ENCODE measurements at regions not wholly inside any gene's neighbourhood (a gene's known extent, or its start where the extent isn't known, plus 50 kb on each side); places are given as distances from the start of the nearest gene placed in this dataset.

DNA sequence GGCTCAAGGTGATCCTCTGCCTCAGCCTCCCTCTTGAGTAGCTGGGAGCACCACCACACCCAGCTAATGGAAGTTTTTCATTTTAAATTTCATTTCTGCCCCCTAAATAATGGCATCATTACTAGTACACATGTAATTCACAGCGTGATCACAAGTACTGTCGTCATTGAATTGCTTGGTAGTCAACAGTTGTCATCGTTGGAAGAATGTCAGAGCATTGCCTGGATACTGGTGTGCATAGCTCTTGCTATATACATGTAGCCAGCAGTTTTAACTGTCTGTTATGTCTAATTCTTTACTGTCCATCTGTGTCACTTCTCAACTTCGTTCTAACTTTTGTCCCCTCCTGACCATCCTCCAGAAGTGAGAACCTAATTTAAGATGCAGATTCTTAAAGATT lies 62.1 kb downstream of the CRPPA start:
- TF ChIP-seq, protein P1, sequence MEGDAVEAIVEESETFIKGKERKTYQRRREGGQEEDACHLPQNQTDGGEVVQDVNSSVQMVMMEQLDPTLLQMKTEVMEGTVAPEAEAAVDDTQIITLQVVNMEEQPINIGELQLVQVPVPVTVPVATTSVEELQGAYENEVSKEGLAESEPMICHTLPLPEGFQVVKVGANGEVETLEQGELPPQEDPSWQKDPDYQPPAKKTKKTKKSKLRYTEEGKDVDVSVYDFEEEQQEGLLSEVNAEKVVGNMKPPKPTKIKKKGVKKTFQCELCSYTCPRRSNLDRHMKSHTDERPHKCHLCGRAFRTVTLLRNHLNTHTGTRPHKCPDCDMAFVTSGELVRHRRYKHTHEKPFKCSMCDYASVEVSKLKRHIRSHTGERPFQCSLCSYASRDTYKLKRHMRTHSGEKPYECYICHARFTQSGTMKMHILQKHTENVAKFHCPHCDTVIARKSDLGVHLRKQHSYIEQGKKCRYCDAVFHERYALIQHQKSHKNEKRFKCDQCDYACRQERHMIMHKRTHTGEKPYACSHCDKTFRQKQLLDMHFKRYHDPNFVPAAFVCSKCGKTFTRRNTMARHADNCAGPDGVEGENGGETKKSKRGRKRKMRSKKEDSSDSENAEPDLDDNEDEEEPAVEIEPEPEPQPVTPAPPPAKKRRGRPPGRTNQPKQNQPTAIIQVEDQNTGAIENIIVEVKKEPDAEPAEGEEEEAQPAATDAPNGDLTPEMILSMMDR (IDR thresholded peaks at IDR 0.05): no peak
- Mint-ChIP-seq H3K4me3 (no peak overlapping the region), H3K27me3 (ENCODE audit: low read depth, poor library complexity) (no peaks in the 10 kb centered on the region), H3K9me3 (no peaks in the 10 kb centered on the region), H3K36me3 (ENCODE audit: low read depth) (no peaks in the 10 kb centered on the region), H3K4me1 (no peaks in the 10 kb centered on the region), H3K27ac (no peak overlapping the region)
- DNase-seq: no peak

DNA sequence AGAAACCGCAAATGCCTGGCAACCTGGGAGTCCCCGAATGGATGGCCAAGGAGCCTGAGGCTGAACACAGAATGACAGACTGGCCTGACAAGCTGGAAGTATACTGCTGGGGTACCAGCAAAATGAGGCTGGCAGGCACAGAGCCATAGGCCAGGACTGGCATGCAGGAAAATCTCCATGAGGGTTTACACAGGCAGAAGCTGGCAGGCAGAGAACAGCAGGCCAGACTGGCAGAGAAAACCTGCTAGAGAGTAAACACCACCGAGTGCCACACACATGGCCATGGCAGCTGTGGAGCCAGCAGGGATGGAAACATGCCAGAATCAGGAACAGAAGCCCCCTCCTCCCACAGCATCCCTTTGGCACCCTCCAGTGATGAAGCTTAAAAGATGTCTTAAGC lies 63.4 kb downstream of the CRPPA start:
- H3K36me3 Mint-ChIP-seq (ENCODE audit: low read depth): no peaks in the 10 kb centered on the region
- H3K4me3 Mint-ChIP-seq: no peak overlapping the region
- no peaks in the 10 kb centered on the region for H3K4me1 Mint-ChIP-seq
- DNase-seq: no peak
- TF ChIP-seq, protein P1 (IDR thresholded peaks at IDR 0.05): no peak
- H3K9me3 Mint-ChIP-seq: no peaks in the 10 kb centered on the region
- H3K27ac Mint-ChIP-seq: no peak overlapping the region
- H3K27me3 Mint-ChIP-seq (ENCODE audit: low read depth, poor library complexity): no peaks in the 10 kb centered on the region

DNA sequence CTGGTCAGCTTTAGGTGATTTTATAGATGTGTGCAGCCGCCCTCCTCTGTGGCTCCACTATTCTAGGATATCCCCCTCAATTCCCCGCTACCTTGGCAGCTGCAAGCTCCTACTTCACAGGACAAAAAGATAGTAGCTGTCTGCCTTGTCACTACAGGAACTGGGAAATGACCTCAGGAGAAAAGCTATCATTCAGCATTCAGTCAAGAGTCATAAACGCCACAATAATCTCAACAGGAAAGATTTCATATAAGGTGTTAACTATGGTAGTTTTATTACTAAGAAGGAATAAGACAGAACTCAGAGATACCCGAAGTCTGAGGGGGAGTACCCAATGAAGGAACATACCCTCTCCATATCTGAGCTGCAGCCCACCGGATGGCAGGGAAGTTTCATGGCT lies 63.9 kb downstream of the CRPPA start:
- Mint-ChIP-seq H3K4me3 (no peak overlapping the region), H3K27ac (no peak overlapping the region)
- TF ChIP-seq, protein P1 (IDR thresholded peaks at IDR 0.05): no peak

DNA sequence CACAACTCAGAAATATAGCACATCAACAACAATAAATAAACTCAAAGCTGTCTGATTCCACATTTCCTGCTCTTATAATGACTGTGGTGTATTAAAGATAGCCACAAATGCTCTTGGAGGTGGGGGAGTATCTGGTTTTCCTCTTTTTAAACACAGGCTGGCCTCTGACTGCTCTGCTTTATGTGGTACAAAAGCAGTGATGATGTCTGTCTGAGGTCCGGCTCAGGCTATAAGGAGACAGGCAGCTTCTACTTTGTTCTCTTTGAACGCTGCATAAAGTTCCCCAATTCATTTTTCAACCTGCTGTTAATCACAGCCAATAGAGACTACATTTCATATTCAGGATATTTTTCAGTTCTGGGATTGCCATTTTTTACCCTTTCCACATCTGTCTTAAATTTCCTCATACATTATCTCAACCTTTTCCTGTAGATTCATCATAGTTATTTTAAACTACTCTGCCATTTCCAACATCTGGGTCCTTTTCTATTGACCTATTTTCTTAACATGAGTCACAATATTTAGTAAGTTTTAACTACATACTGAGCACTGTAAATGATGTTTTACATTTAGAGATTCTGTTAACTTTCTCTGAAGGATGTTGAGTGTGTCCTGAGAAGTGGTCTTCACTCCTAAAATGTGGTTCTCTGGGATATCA lies 64.9 kb downstream of the CRPPA start:
- peaks cover 3% of the 10 kb centered on the region for H3K9me3 Mint-ChIP-seq
- H3K36me3 Mint-ChIP-seq (ENCODE audit: low read depth): no peaks in the 10 kb centered on the region
- TF ChIP-seq, protein P1 (IDR thresholded peaks at IDR 0.05): no peak
- no peaks in the 10 kb centered on the region for H3K4me1 Mint-ChIP-seq
- no peak for DNase-seq
- no peak overlapping the region for H3K4me3 Mint-ChIP-seq
- H3K27ac Mint-ChIP-seq: no peak overlapping the region
- H3K27me3 Mint-ChIP-seq (ENCODE audit: low read depth, poor library complexity): no peaks in the 10 kb centered on the region

More for the DNA sequence above, 63.9 kb downstream of the CRPPA start:
- Mint-ChIP-seq H3K27me3 (ENCODE audit: low read depth, poor library complexity) (no peaks in the 10 kb centered on the region), H3K36me3 (ENCODE audit: low read depth) (no peaks in the 10 kb centered on the region), H3K4me1 (no peaks in the 10 kb centered on the region), H3K9me3 (no peaks in the 10 kb centered on the region)
- DNase-seq: no peak

DNA sequence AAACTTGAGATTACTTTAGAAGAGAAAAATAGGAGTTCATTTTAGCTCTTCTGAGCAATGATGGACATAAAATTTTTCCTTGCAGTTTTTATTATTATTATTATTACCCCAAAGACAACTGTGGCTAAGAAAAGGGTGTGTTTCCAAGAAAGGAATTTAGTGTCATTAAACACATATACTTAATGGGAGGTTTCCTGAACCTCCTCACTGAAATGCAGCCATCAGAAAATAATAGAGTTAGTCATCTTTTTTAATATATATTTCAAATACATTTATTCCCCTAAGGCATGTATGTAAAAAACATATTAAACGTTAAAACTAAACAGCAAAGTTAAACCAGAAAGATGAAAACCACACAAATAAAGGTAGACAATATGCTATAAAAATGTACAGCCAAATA lies 66.8 kb downstream of the CRPPA start:
- Mint-ChIP-seq H3K4me3 (no peak overlapping the region), H3K36me3 (ENCODE audit: low read depth) (peaks cover 3% of the 10 kb centered on the region), H3K9me3 (peaks cover 21% of the 10 kb centered on the region), H3K27me3 (ENCODE audit: low read depth, poor library complexity) (peaks cover 3% of the 10 kb centered on the region), H3K27ac (no peak overlapping the region), H3K4me1 (no peaks in the 10 kb centered on the region)
- DNase-seq: no peak
- TF ChIP-seq, protein P1 (IDR thresholded peaks at IDR 0.05): no peak

DNA sequence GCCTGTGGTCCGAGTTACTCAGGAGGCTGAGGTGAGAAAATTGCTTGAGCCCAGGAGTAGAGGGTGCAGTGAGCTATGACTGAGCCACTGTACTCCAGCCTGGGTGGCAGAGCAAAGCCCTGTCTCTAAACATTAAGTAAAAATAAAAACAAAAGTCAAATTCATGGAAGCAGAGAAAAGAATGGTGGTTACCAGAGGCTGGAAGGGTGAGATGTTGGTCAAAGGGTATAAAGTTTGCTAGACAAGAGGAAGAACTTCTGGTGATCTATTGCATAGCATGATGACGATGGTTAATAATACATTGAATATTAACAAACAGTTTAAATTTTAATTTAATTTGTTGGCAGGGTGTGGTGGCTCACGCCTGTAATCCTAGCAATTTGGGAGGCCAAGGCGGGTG lies 68.1 kb downstream of the CRPPA start:
- TF ChIP-seq, protein P1 (IDR thresholded peaks at IDR 0.05): no peak
- peaks cover 10% of the 10 kb centered on the region for H3K36me3 Mint-ChIP-seq (ENCODE audit: low read depth)
- peaks cover 3% of the 10 kb centered on the region for H3K27me3 Mint-ChIP-seq (ENCODE audit: low read depth, poor library complexity)
- DNase-seq: no peak
- H3K4me1 Mint-ChIP-seq: peaks cover 9% of the 10 kb centered on the region
- peaks cover 28% of the 10 kb centered on the region for H3K9me3 Mint-ChIP-seq
- no peak overlapping the region for H3K27ac Mint-ChIP-seq
- H3K4me3 Mint-ChIP-seq: no peak overlapping the region
